ENCODE measurements at regions not wholly inside any gene's neighbourhood (a gene's known extent, or its start where the extent isn't known, plus 50 kb on each side); places are given as distances from the start of the nearest gene placed in this dataset.

GRCh38 chr13:84393981-84394625 is 511.8 kb upstream of the SLITRK1 start:
- Mint-ChIP-seq H3K9me3 (peaks cover 16% of the 10 kb centered on the region), H3K4me1 (no peaks in the 10 kb centered on the region)

GRCh38 chr13:84380866-84381265 is 498.6 kb upstream of the SLITRK1 start:
- no peaks in the 10 kb centered on the region for H3K36me3 Mint-ChIP-seq
- no peak overlapping the region for H3K27ac Mint-ChIP-seq
- ATAC-seq (no peak), DNase-seq (ENCODE audit: low spot score in 2 of 2) (no peak)
- H3K4me3 Mint-ChIP-seq = no peak overlapping the region
- H3K9me3 Mint-ChIP-seq = peaks cover 3% of the 10 kb centered on the region
- H3K4me1 Mint-ChIP-seq = no peaks in the 10 kb centered on the region

More at GRCh38 chr13:84393981-84394625, 511.8 kb upstream of the SLITRK1 start:
- Mint-ChIP-seq H3K27ac (no peak overlapping the region), H3K4me3 (no peak overlapping the region), H3K36me3 (no peaks in the 10 kb centered on the region)
- no peak for DNase-seq (ENCODE audit: low spot score in 2 of 2)
- no peak for ATAC-seq

DNA sequence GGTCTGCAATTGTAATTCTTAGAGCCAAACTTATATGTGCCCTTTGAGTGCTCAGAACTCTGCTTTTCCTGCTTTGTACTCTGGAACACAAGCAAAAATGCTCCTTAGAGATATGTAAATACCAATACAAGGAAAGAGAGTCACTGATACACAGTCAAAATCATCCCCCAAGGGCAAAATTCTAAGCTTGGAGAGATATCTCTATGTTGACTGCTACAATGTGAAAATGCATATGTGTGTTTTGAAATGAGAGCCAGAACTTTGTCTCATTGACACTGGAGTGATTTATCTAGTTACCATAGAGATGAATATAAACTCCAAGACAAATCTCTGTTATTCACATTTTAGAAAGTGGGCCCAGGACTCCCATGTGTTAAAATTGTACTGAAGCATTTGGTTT is 494.8 kb upstream of the SLITRK1 start:
- DNase-seq (ENCODE audit: low spot score in 2 of 2) (no peak), ATAC-seq (no peak)
- H3K9me3 Mint-ChIP-seq = no peaks in the 10 kb centered on the region
- H3K27ac Mint-ChIP-seq = no peak overlapping the region
- H3K36me3 Mint-ChIP-seq = no peaks in the 10 kb centered on the region
- H3K4me3 Mint-ChIP-seq = no peak overlapping the region
- H3K4me1 Mint-ChIP-seq = no peaks in the 10 kb centered on the region

GRCh38 chr13:84366506-84366905 is 484.2 kb upstream of the SLITRK1 start:
- Mint-ChIP-seq H3K27ac (no peak overlapping the region), H3K9me3 (no peaks in the 10 kb centered on the region), H3K4me1 (no peaks in the 10 kb centered on the region), H3K4me3 (no peak overlapping the region), H3K36me3 (no peaks in the 10 kb centered on the region)
- DNase-seq (ENCODE audit: low spot score in 2 of 2) = no peak
- ATAC-seq = no peak

GRCh38 chr13:84362777-84363176 is 480.5 kb upstream of the SLITRK1 start:
- Mint-ChIP-seq H3K4me1 (no peaks in the 10 kb centered on the region), H3K4me3 (no peak overlapping the region)
- ATAC-seq = no peak

GRCh38 chr13:84360822-84361221 is 478.5 kb upstream of the SLITRK1 start:
- Mint-ChIP-seq H3K4me1 (no peaks in the 10 kb centered on the region), H3K27ac (no peak overlapping the region), H3K36me3 (no peaks in the 10 kb centered on the region), H3K4me3 (no peak overlapping the region), H3K9me3 (no peaks in the 10 kb centered on the region)
- no peak for ATAC-seq
- no peak for DNase-seq (ENCODE audit: low spot score in 2 of 2)

More at GRCh38 chr13:84362777-84363176, 480.5 kb upstream of the SLITRK1 start:
- no peak for DNase-seq (ENCODE audit: low spot score in 2 of 2)
- H3K27ac Mint-ChIP-seq = no peak overlapping the region
- H3K9me3 Mint-ChIP-seq = no peaks in the 10 kb centered on the region
- H3K36me3 Mint-ChIP-seq = no peaks in the 10 kb centered on the region

DNA sequence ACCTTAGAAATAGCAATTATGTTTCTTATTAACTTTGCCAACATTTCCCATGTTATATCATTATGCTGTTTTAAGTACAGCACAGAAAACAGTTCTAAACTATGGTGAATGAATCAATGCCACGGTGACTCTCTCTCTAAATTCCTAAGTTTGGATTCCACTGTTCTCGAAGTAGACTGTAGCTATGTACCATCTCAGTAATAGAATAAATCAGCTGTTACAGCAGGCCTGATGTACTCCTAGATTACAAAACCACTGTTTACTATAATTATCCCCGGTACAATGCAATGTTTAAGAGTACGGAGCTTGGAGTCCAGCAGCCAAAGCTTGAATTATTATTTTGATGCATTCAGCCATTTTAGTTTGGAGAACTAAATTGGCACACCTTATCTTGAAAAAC is 476.3 kb upstream of the SLITRK1 start:
- Mint-ChIP-seq H3K27ac (no peak overlapping the region), H3K4me3 (no peak overlapping the region), H3K36me3 (no peaks in the 10 kb centered on the region), H3K9me3 (no peaks in the 10 kb centered on the region), H3K4me1 (no peaks in the 10 kb centered on the region)
- no peak for DNase-seq (ENCODE audit: low spot score in 2 of 2)
- no peak for ATAC-seq

DNA sequence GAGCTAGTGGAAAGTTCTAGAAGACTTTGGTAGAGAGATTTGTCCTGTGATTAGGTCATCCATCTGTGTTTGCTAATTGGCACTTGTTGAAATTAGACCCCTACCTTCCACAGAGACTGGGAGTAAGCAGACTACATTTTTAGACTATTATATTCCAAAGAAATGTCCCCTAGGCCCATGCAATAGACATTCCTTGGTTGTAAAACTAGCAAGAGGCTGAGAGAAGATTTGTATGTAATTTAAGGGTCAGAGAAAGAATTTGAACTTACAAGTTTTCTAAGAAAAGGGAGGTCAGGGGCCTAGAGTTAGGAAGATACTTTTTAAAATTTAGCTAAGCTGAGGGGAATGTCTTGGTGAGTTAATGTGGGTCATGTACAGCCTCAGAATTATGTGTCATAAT is 470.7 kb upstream of the SLITRK1 start:
- no peaks in the 10 kb centered on the region for H3K36me3 Mint-ChIP-seq
- H3K9me3 Mint-ChIP-seq = no peaks in the 10 kb centered on the region
- no peak overlapping the region for H3K4me3 Mint-ChIP-seq
- no peak overlapping the region for H3K27ac Mint-ChIP-seq
- no peaks in the 10 kb centered on the region for H3K4me1 Mint-ChIP-seq
- ATAC-seq = no peak
- DNase-seq (ENCODE audit: low spot score in 2 of 2) = no peak

DNA sequence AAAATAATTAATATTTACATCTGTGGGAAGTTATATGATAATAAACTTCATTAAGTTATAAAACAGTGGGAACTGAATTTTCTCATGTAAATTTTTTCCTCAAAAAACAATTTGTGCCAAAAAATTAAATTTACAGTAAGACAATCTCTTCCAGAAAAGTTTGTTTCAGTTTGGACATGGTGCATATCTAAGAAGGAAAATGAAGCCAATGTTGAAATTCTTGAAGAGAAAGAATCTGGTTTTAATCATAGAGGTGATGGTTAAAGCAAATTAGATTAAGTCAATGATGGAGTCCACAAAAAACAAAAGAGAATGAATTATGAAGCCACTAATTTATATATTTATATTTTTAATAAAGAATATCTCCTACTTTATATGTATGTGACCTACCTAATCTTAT is 457.2 kb upstream of the SLITRK1 start:
- Mint-ChIP-seq H3K36me3 (no peaks in the 10 kb centered on the region), H3K4me1 (no peaks in the 10 kb centered on the region), H3K27ac (no peak overlapping the region), H3K9me3 (no peaks in the 10 kb centered on the region), H3K4me3 (no peak overlapping the region)
- DNase-seq (ENCODE audit: low spot score in 2 of 2) = no peak
- no peak for ATAC-seq

DNA sequence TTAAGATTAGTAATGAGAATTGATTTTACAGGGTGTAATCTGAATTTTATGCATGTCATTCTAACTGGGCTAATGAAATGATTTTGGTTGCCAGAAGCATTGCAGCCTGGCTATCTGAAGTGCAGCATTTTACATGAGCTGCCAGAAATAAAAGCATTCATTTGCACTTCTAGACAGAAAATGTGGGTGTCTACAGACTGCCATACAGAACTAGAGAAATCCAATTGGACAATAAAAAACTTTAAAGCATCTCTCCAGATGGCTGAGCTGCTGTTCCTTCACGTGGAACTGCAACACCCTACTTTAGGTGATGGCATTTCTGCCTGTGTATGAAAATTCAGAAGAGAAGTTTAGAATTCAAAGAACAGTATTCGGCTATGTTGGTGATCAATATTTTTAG is 450.1 kb upstream of the SLITRK1 start:
- Mint-ChIP-seq H3K4me1 (no peaks in the 10 kb centered on the region), H3K9me3 (no peaks in the 10 kb centered on the region), H3K4me3 (no peak overlapping the region), H3K36me3 (no peaks in the 10 kb centered on the region), H3K27ac (no peak overlapping the region)
- ATAC-seq = no peak
- DNase-seq (ENCODE audit: low spot score in 2 of 2) = no peak

- H3K4me3 Mint-ChIP-seq = no peak overlapping the region
- H3K4me1 Mint-ChIP-seq = no peaks in the 10 kb centered on the region
- no peak for DNase-seq (ENCODE audit: low spot score in 2 of 2)
- H3K9me3 Mint-ChIP-seq = no peaks in the 10 kb centered on the region
- ATAC-seq = no peak
- no peaks in the 10 kb centered on the region for H3K36me3 Mint-ChIP-seq
- H3K27ac Mint-ChIP-seq = no peak overlapping the region
Measured at GRCh38 chr13:84315527-84315926, 433.3 kb upstream of the SLITRK1 start.

GRCh38 chr13:84303035-84303434 is 420.8 kb upstream of the SLITRK1 start:
- DNase-seq (ENCODE audit: low spot score in 2 of 2) = no peak
- H3K9me3 Mint-ChIP-seq = no peaks in the 10 kb centered on the region
- H3K4me1 Mint-ChIP-seq = no peaks in the 10 kb centered on the region
- ATAC-seq = no peak
- no peak overlapping the region for H3K4me3 Mint-ChIP-seq
- no peaks in the 10 kb centered on the region for H3K36me3 Mint-ChIP-seq
- no peak overlapping the region for H3K27ac Mint-ChIP-seq

GRCh38 chr13:84297251-84297650 is 415.0 kb upstream of the SLITRK1 start:
- ATAC-seq (no peak), DNase-seq (ENCODE audit: low spot score in 2 of 2) (no peak)
- Mint-ChIP-seq H3K9me3 (no peaks in the 10 kb centered on the region), H3K4me3 (no peak overlapping the region), H3K27ac (no peak overlapping the region), H3K4me1 (no peaks in the 10 kb centered on the region), H3K36me3 (no peaks in the 10 kb centered on the region)

DNA sequence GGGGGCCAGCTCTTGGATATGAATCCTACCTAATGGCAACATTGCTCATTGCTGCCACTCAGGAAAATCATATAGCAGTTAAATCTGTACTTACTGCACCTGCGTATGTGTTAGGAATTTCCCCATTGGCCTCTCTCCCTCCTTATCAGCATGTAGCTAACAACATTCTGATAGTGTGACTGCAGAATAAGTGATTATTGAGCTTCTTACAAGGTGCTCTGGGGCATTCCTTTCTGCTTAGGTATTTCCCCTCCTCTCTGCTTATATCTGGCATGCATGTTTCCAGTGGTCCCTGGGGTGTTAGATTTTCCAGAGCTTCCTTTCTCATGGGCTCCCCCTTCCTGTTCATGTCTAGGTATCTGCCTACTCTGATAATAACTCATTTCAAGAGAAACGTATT is 414.1 kb upstream of the SLITRK1 start:
- H3K4me3 Mint-ChIP-seq = no peak overlapping the region
- ATAC-seq = no peak
- H3K4me1 Mint-ChIP-seq = no peaks in the 10 kb centered on the region
- DNase-seq (ENCODE audit: low spot score in 2 of 2) = no peak
- no peaks in the 10 kb centered on the region for H3K9me3 Mint-ChIP-seq
- no peaks in the 10 kb centered on the region for H3K36me3 Mint-ChIP-seq
- H3K27ac Mint-ChIP-seq = no peak overlapping the region

- H3K36me3 Mint-ChIP-seq = no peaks in the 10 kb centered on the region
- H3K9me3 Mint-ChIP-seq = no peaks in the 10 kb centered on the region
- no peak overlapping the region for H3K4me3 Mint-ChIP-seq
- H3K4me1 Mint-ChIP-seq = no peaks in the 10 kb centered on the region
- DNase-seq (ENCODE audit: low spot score in 2 of 2) = no peak
- ATAC-seq = no peak
- no peak overlapping the region for H3K27ac Mint-ChIP-seq
Measured at GRCh38 chr13:84294576-84294975, 412.3 kb upstream of the SLITRK1 start.

DNA sequence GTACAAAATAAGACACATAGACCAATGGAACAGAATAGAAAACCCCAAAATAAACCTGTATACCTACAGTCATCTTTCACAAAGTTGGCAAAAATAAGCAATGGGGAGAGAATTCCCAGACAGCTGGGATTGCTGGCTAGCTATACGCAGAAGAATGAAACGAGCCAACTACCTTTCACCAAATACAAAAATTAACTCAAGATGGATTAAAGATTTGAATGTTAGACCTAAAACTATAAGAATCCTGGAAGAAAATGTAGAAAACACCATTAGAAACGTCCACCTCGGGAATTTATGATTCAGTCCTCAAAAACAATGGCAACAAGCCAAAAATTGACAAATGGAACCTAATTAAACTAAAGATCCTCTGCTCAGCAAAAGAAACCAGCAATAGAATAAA is 408.1 kb upstream of the SLITRK1 start:
- no peak overlapping the region for H3K27ac Mint-ChIP-seq

GRCh38 chr13:84279166-84279565 is 396.9 kb upstream of the SLITRK1 start:
- H3K4me3 Mint-ChIP-seq = no peak overlapping the region
- H3K4me1 Mint-ChIP-seq = no peaks in the 10 kb centered on the region
- H3K27ac Mint-ChIP-seq = no peak overlapping the region
- no peak for ATAC-seq
- no peak for DNase-seq (ENCODE audit: low spot score in 2 of 2)
- no peaks in the 10 kb centered on the region for H3K36me3 Mint-ChIP-seq
- H3K9me3 Mint-ChIP-seq = no peaks in the 10 kb centered on the region

More for the DNA sequence above, 408.1 kb upstream of the SLITRK1 start:
- Mint-ChIP-seq H3K9me3 (no peaks in the 10 kb centered on the region), H3K4me1 (no peaks in the 10 kb centered on the region), H3K36me3 (no peaks in the 10 kb centered on the region), H3K4me3 (no peak overlapping the region)
- no peak for DNase-seq (ENCODE audit: low spot score in 2 of 2)
- no peak for ATAC-seq
